ENCODE measurements at regions not wholly inside any gene's neighbourhood (a gene's known extent, or its start where the extent isn't known, plus 50 kb on each side); places are given as distances from the start of the nearest gene placed in this dataset.

DNA sequence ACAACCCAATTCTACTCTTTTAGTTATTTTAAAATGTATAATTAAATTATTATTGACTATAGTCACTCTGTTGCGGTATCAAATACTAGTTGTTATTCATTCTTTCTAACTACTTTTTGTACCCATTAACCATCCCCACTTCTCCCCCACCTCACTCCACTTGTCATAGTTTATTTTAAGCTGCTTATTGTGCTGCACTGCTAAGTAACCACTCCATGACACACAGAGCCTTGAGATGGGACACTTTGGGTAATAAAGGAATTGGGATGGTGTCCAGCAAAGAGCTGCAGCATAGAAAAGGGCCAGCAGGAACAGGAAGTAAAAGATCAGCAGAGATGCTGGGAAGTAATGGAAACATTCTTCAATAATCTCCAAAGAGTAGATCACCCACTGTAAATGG lies 123.0 kb downstream of the RPS29 start:
- no peak for DNase-seq

DNA sequence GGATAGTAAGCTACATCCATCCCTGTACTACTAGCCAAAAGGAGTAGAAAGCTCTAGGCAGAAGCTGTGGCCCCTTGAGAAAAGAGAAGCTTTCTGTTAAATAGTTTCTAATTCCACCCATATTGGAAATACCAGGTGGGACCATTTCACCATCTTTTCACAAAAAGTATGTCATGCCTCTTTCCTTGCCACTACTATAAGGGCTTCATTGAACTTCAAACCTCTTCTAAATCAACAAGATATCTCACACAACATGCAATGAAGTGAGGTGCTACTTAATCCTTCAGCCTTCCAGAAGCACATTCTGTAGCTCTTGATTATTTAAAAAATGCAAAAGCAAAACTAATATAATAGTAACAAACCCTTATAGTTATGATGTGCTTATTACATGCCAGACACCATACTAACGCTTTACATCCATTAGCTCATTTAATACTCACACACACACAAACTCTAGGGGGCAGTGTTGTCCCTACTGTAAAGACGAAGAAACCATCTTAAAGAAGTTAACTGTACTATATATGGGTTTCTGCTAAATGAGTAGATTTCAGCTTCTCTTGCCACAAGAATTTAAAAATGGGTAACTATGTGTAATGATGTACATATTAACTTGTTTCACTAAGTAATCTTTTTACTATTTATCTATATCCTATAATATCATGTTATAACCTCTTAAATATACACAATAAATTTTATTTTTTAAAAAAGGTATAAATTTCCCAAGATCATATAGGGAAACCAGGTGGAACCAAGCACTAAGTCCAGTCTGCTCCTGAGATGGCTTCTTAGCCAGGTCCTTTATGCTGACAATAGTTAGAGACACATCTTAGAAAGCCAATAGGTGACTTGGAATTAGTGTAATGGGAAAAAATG lies 124.4 kb downstream of the RPS29 start:
- DNase-seq: peak in 5 of 6 experiments; percentile 32 to 72 (median 48)

DNA sequence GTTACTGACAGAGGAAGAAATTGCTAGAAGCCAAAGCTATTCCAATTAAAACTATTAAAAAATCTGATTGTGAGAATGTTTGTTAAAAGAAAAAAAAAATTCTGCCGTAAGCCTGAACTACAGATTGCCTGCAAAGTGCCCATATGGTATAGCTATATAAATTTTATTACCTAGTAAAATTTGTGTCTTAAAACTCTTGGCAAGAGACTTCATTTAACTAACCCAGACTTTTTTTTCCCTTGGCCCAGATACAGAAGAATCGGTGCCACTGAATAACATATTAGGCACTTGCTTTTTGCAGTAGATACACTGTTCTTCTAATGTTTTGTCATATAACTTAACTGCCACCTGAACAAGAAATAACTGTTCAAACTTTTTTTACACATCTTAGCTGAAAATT lies 125.5 kb downstream of the RPS29 start:
- no peak for DNase-seq

DNA sequence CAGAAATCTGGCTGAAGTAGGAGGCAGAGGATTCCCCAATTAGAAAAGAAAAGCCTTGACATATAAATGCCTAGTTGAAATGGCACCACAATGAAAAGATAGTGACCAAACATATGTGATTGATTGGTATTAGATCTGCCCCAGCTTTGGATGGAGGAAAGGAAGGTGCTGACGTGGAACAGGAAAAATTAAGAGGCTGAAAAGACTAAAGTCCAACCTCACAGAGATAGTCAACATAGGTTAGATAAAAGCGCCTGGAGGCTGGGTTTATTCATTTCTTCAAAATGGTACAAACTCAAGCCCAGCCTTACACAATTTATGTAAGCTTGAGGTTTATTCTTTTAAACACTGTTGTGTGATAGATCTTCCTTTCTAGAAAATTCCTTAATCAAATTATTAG lies 129.6 kb downstream of the RPS29 start:
- DNase-seq: no peak

DNA sequence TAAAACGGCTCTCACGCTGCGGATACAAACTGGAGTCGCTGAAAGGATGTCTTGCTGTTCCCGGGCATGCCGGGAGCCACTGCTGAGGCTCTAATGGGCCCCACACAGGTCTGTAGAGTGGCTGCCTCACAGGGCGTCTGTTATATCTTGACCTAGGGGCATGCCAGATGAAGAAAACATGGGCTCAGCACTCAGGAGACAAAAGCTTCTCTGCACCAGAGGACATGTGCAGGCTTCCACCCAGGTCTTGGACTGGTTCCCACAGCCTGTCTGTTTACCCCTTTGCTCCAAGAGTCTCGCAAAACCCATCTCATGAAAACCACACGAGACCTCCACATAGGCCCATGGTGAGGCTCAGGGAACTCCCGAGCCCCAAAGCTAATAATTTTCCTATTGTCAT lies 134.2 kb downstream of the RPS29 start:
- DNase-seq: no peak

DNA sequence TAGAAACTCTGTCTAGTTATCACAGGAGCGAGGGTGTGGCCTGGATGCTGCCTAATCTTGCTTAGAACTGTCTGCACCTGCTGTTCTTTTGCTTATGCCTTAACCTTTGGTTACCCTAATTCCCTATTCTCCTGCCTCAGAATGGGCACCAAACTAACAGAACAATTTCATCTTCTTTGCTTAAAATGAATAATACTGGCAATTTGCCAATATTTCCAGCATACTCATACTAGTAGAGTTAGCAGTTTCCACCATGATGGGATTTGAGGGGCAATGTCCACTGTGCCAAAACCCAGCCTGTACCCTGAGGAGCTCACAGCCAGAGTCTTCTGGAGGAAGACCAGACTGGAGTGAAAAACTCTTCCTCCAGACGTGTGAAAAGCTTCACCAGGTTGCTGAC lies 136.4 kb downstream of the RPS29 start:
- DNase-seq: no peak

DNA sequence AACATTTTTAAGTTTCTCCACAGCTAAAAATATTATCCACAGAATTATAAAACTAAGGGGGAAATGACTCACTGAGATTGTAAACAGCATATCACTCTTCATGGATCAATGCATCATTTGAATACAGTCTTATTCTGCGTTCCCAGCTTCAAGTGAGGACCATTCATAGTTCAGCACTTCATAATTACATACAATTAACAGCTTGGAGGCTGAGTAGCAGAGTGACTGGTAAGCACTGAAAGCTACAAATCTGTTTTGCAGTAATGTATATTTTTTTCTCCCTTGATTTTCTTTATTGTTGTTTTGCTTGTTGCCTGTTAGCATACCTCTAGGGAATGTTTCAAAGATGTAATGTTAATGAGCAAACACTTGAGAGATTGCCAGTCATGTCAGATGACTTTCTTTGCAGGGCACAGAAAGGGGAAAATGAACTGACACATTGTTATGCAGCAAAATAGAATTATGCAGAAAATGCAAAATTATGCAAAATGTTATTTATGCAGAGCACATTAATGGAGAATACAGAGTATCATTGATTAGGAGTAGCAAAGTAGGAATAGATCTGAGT lies 138.6 kb downstream of the RPS29 start:
- DNase-seq: no peak

DNA sequence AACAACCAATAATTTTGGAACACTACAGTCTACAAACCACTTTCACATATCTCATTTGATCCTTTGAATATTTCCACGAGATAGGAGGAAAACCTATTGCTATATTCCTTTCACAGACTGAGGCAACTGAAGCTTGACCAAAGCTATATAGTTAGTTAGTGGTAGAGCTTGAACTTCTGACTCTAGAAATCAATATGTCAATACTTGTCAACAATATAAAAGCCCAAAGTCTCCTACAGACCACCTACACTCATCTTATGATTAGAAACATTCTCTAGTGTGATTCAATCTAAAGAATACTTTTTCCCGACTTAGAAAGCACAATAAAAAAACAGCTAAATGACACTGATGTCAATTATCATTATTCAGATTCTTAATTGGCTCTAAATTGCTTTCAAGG lies 139.4 kb downstream of the RPS29 start:
- no peak for DNase-seq

DNA sequence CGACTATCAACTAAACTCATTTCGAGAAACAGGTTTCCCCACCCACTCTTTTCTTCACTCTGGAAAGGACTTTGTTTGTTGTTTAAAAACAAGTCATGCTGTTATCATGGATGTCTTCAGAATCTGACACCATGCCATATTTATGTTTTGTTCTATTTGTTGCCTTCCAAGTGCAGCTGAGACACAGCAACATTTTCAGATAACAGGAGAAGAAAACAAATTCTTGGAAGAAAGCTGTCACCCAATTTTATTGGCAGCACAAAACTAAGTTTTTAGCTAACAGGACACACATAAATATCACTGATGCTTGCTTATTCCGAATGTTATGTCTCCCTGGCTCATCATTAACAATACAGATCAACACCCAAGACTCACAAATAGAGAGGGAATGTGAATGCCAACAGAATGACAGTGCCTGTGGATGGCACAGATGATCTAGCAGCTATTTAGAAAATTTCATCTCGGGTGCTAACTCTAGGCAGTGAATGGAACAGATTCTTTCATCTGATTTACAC lies 147.9 kb downstream of the RPS29 start:
- DNase-seq: no peak

DNA sequence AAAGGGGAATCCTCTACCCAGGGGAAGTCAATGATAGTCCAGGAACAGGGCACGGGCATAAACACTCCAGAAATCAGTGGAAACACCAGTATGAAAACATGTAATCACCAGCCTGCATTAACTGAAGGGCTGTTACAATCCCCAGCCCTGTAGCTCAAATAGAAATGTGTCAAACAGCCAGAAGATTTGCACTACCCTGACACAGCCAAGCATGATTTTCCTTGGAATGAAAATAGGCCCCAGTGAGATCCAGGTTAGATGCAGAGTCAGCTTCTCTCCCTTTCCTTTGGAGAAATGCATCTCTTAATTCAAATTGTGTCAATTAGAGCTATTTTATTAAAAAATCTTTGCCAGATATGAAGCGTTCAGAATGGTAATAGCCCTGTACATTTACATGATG lies 158.1 kb downstream of the RPS29 start:
- DNase-seq: no peak

DNA sequence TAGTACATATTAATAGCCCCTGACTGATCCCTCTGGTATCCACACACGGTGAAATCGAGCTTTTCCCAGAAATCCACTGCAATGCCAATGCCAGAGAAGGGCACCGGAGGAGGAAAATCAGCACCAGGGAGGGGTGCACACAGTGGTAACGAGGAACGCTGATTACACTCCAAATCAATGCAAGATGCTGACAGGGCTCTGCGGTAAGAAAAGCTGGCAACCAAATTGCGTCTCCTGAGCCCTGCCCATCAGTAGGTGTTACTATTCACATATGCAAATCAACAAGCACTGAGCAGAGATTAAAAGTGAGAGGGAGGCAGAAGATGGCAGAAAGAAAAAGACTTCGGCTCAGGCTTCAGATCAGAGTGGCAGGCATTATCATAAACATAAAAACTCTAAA lies 159.1 kb downstream of the RPS29 start:
- no peak for DNase-seq

DNA sequence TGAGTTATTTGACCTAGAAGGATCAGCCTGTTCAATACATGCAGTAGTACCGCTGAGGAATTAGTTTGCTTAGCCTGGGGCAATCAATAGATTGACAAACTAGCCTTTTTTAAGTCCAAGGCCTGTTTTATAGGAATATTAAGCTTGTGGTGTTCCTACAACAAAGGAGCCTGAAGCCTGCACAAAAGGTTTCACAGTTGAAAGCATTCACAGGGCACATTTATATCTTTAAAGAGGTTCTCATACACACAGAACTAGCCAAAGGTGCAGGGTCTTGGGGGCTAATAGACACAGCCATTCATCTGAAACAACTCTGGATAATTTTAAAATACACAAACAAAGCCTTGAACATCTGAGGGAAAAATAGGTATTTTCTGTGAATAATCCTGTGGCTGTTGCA lies 160.3 kb downstream of the RPS29 start:
- DNase-seq: no peak

DNA sequence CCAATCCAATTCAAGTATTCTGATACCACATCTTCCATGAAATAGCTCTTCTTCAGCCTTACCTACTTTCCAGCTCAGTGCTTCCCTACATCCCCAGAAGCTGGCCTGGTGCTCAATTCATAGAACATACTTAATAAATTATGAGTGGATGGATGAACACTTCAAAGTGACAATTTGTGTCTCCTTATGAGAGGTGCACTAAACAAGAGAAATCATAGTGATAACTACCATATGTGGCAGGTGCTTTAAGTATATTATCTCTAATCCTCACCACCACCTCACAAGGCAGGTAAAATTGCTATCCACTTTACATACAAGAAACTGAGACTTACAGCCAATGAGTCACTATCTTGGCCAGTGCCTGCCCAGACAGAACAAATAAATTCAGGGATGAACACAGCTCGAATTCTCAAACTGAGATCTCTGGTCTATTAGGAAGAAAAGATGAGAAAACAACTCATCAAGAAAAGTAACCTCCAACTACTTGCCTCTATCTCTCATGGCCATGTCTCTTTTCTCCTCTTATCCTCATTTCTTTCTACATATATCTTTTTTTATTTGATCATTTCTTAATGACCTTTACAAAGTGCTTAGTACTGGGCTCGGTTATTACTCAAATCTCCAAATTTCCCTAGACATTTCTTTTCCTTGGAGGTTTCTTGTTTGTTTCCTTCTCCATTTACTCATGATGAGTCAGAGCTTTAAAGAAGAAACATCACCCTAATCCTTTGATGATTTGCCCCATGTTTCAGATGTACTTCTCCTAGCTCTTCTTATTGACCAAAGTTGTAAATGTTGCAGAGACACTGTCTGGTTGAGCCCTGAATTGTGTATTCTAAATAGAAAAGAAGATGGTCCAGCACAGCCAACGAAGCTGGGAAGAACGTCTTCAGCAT lies 161.5 kb downstream of the RPS29 start:
- no peak for DNase-seq

DNA sequence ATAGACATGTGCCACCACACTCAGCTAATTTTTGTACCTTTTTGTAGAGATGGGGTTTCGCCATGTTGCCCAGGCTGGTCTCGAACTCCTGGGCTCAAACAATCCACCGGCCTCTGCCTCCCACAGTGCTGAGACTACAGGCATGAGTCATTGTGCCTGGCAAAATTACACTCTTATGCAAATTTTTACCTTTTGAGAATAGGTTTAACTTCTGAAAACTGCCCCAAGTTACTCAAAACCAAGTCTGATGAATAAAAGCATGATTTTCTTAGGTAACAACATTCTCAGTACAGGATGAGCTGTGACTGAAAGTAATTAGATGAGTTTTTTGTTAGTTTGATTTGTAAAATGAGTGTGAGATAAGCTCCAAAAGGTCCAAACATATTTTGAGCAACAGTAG lies 166.0 kb downstream of the RPS29 start:
- DNase-seq: no peak

DNA sequence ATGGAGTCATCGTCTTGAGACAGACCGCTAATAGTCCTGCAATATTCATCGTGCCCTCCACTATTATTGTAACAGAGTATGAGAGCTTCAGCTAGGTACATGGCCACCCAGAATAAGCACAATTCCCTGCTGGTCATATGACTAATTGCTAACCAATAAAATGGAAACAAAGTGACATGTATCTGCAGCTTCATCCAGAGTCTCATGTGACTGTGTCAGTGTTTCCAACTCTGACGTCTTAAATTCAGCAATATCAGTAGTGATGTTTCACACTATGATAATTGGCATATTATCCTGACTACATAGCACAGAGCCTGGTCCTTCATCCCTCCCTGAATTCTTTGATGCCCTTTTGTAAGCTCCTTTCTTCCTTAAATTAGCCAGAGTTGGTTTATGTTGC lies 167.4 kb downstream of the RPS29 start:
- no peak for DNase-seq

DNA sequence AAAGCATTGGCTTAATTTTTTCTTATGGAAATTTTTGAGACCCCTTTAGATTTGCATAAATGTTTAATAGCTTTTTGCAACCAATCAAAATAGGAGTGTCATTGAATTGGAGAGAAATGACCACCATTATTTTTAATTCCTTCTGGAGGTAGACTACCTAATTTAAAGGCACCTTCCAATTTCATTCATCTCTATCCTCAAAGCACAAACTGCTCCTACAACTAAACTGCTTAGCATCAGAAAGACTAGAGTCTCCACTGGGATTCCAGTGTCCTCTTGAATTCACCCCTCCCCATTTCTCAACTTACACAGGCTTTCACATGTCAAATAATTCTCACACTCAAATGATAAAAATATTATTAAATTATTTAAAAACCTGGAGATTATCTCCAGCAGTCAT lies 168.4 kb downstream of the RPS29 start:
- no peak for DNase-seq

DNA sequence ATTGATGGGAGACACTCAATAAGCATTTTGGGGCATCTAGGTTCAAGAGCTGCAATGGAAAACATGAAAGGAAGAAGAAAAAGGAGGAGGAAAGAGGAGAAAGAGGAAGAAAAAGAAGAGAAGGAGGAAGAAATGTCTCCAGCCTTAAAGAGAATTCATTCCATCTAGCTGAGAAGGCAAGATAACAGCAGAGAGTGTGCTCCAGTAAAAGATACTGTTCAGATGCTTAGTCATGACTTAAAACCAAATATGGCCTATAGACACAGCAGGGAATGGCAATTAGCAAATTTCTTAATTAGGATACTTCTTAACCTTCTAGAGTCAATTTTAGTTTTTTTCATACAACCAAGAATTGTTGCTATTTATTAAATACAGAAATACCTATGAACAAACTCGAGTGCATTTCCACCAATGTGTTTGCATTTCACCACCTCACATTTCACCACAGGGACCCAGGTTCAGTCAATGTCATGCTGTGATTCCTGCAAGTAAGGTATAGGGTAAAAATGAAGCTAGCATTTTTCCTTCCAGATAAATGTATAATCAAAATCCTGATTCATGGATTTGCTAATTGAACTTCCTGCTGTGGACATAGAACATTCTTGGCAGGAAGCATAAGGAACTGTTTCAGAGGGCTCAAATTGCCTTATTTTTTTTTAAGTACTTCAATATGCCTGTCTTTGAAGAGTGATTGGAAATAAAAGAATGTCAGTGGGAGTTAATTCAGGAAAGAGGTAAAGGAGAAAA lies 177.8 kb downstream of the RPS29 start:
- DNase-seq: no peak

DNA sequence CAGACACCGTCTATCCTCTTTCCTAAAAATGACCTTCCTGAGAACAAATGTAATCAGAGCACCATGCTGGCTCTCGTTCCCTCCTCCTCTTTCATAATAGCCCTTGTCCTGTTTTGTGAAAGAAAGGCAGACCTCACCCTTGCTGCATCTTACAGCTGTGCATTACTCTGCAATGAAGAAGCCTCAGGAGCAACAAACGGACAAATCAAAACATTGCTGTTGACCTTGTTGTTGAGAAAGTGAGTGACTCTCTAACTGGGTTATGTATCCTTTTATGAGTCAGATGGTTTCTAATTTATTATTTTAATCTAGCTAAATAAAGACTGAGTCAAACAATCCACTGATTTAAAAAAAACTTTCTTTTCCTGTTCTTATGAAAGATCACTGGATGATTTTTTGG lies 180.9 kb downstream of the RPS29 start:
- no peak for DNase-seq

DNA sequence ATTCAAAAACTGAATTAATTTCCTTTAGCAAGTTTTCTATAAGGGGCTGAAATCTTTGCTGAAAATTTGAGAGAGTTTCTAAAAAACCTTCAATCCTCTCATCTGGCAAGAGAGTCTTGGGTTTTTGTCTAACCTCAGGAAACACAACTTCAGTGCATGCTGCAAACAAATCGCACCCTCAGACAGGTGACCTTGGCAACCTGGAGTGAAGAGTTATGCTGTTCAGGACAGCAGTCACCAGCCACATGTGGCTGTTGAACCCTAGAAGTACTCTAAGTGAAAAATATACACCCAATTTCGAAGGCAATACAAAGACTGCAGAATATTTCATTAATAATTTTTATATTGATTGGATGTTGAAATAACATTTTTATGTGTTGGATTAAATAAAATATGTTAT lies 184.8 kb downstream of the RPS29 start:
- no peak for DNase-seq

DNA sequence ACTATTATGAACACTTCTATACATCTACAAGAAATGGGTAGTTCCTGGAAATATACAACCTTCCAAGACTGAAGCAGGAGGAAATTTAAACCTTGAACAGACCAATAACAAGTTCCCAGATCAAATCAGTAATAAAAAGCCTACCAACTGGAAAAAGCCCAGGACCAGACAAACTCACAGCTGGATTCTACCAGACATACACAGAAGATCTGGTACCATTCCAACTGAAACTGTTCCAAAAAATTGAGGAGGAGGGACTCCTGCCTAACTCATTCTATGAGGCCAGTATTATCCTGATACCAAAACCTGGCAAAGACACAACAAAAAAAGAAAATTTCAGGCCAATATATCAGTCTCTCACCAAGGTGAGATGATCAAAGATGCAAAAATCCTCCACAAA lies 189.4 kb downstream of the RPS29 start:
- no peak for DNase-seq

DNA sequence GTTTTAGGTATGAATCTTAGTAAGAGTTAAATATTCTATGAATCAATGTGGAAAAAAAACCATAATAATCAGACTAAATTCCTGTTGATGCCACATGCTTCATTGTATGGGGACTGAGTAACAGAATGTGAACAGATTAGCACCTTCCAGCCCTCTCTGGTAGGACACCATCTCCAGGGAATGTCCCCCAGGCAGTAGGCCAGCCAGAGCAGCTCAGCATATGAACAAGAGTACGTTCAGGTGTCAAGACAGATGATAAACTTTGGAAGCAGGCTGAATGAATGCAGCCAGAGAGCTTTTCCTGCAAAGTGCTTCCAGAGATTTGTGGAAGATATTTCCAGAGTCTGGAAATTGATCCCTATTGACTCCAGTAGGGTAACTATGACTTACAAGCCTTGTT lies 204.4 kb downstream of the RPS29 start:
- no peak for DNase-seq

DNA sequence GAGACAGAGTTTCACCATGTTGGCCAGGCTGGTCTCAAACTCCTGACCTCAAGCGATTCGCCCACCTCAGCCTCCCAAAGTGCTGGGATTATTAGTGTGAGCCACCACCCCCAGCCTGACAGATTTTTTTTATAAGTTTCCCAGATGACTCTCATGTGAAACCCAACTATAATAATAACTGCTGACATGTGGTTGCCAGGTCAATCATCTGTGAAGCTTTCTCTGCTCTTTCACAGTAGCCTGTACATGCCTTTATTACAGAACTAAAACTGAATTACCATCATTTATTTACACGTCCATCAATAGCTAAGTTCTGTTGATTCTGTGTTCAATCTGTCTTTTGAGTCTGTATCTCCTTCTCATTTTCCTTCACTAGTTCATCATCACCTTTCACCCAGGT lies 218.5 kb downstream of the RPS29 start:
- DNase-seq: no peak

DNA sequence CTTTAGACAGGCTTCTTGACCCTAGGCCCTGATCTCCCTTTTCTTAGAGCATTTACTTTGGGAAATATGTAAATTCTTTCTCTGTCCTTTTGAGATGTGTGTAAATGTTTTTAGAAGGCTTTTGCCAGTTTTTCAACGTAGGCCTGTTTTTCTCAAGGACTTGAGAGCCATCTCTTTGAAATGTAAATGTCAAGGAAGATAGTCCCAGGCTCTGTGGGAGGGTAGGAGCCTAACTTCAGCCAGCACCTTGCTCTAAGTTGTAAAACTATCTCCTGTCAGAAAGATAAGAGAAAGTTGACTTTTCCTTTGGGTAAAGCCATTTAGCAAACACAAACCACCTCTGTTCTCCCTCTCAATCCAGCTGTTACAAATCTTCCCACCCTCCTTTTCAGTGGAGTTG lies 219.8 kb downstream of the RPS29 start:
- no peak for DNase-seq
